Common myeloid progenitor, CD34-positive (primary cell): ENCODE measurements at regions not wholly inside any gene's neighbourhood (a gene's known extent, or its start where the extent isn't known, plus 50 kb on each side); places are given as distances from the start of the nearest gene placed in this dataset.
A peak's percentile ranks its signal among the peaks of the same experiment; 100 is the strongest.
"Not testable (repeated sequence)": the region's sequence is repeated elsewhere in the genome, so short reads cannot be mapped to it uniquely, and the experiment has no call there.

Experiments
- CTCF ChIA-PET: fragments of 350-600 bp; sonication (Branson Sonifier 250); formaldehyde crosslinking; loops from one replicate; lab custom pipeline; 2021; ENCODE audit warnings: antibody characterized with exemption; lab: Charles Lee
- POLR2A ChIA-PET: fragments of 350-600 bp; sonication (Branson Sonifier 250); formaldehyde crosslinking; loops from one replicate; lab custom pipeline; 2021; ENCODE audit warnings: antibody characterized with exemption; lab: Charles Lee
- DNase-seq, 3 donors: peaks; one replicate each; pipeline versions ENCODE4 v3.0.0 to v3.0.0-alpha.2; 2013
- H3K27ac ChIP-seq, 2 experiments: 1 replicate in 1 of 2; 2 replicates in 1 of 2; pipeline ENCODE4 v1.7.0; 2013; ENCODE audit warnings: inconsistent platforms in 2 of 2, low read length in 2 of 2, mild to moderate bottlenecking in 2 of 2, low read depth in 1 of 2, moderate library complexity in 1 of 2; ENCODE audit not compliant: severe bottlenecking in 2 of 2, insufficient read depth in 1 of 2, poor library complexity in 1 of 2
- H3K27me3 ChIP-seq, 5 experiments: replicated peaks in 2 of 5; 1 replicate in 3 of 5; 2 replicates in 2 of 5; pipeline versions ENCODE4 v1.6.1 to v1.7.0; 2013; ENCODE audit warnings: low read length in 4 of 5, mild to moderate bottlenecking in 2 of 5, moderate library complexity in 2 of 5, inconsistent platforms in 1 of 5; ENCODE audit not compliant: insufficient read depth in 5 of 5, control insufficient read depth in 4 of 5
- H3K36me3 ChIP-seq, 4 experiments: 1 replicate in 2 of 4; 2 replicates in 2 of 4; pipeline versions ENCODE4 v1.6.1 to v1.7.0; 2013; ENCODE audit warnings: low read length in 3 of 4, control low read depth in 1 of 4, mild to moderate bottlenecking in 1 of 4; ENCODE audit not compliant: control insufficient read depth in 4 of 4, insufficient read depth in 4 of 4
- H3K4me1 ChIP-seq, 4 experiments: 1 replicate in 3 of 4; 2 replicates in 1 of 4; pipeline versions ENCODE4 v1.6.1 to v1.7.1; 2013; ENCODE audit warnings: low read length in 3 of 4, mild to moderate bottlenecking in 3 of 4, control low read depth in 1 of 4, inconsistent platforms in 1 of 4, moderate library complexity in 1 of 4; ENCODE audit not compliant: control insufficient read depth in 4 of 4, insufficient read depth in 4 of 4; ENCODE audit errors: control extremely low read depth in 1 of 4
- H3K4me3 ChIP-seq, 7 experiments: 1 replicate in 4 of 7; 2 replicates in 3 of 7; pipeline versions ENCODE4 v1.5.1 to v1.7.0; 2013; ENCODE audit warnings: mild to moderate bottlenecking in 7 of 7, low read length in 6 of 7, moderate library complexity in 6 of 7, inconsistent platforms in 2 of 7, low read depth in 2 of 7, control low read depth in 1 of 7; ENCODE audit not compliant: insufficient read depth in 4 of 7, control insufficient read depth in 1 of 7; ENCODE audit errors: extremely low read depth in 1 of 7
- H3K9me3 ChIP-seq, 5 experiments: 1 replicate in 4 of 5; 2 replicates in 1 of 5; pipeline versions ENCODE4 v1.6.1 to v1.7.1; 2013; ENCODE audit warnings: low read length in 4 of 5, mild to moderate bottlenecking in 2 of 5, inconsistent platforms in 1 of 5, low read depth in 1 of 5, moderate library complexity in 1 of 5; ENCODE audit not compliant: control insufficient read depth in 4 of 5, insufficient read depth in 2 of 5; ENCODE audit errors: control extremely low read depth in 1 of 5
- WGBS: methylation state at CpG from one replicate; pipeline ENCODE4 v1.1.5; 2013; ENCODE audit not compliant: insufficient coverage; 5-methylcytosine and 5-hydroxymethylcytosine counted together

GRCh38 chr1:199945591-199945990, 81.9 kb upstream of the NR5A2 start:
- H3K4me3 ChIP-seq: no peak overlapping the region
- no peak for DNase-seq
- H3K36me3 ChIP-seq: no peaks in the 10 kb centered on the region
- no peaks in the 10 kb centered on the region for H3K4me1 ChIP-seq
- ChIA-PET CTCF (interaction anchor here (1.2 kb wide), 1 partner anchor 8 kb away, joined by 3 read pairs; no protein-coding TSS in a partner anchor), POLR2A (no interaction called here)
- H3K27me3 ChIP-seq: no peaks in the 10 kb centered on the region
- no peaks in the 10 kb centered on the region for H3K9me3 ChIP-seq
- WGBS: 88% methylated on average over 1 of the region's 1 CpG
- no peak overlapping the region for H3K27ac ChIP-seq

- Histone ChIP-seq H3K4me3 (no peak overlapping the region), H3K27me3 (no peaks in the 10 kb centered on the region), H3K27ac (no peak overlapping the region), H3K4me1 (no peaks in the 10 kb centered on the region), H3K9me3 (no peaks in the 10 kb centered on the region), H3K36me3 (no peaks in the 10 kb centered on the region)
- DNase-seq: no peak
- WGBS: 100% methylated on average over 2 of the region's 7 CpGs
- ChIA-PET POLR2A (no interaction called here), CTCF (interaction anchor here (0.6 kb wide), 1 partner anchor 66 kb away, joined by 3 read pairs; no protein-coding TSS in a partner anchor)
Measured at GRCh38 chr1:199946305-199947155, 81.0 kb upstream of the NR5A2 start.

GRCh38 chr1:199948587-199949280, 78.8 kb upstream of the NR5A2 start:
- CTCF ChIA-PET: no interaction called here
- no peak for DNase-seq
- H3K27ac ChIP-seq: no peak overlapping the region
- H3K27me3 ChIP-seq: no peaks in the 10 kb centered on the region
- no peaks in the 10 kb centered on the region for H3K9me3 ChIP-seq
- H3K4me3 ChIP-seq: no peak overlapping the region
- no peaks in the 10 kb centered on the region for H3K4me1 ChIP-seq
- WGBS: 100% methylated on average over 1 of the region's 5 CpGs
- no peaks in the 10 kb centered on the region for H3K36me3 ChIP-seq
- POLR2A ChIA-PET: no interaction called here

- POLR2A ChIA-PET: interaction anchor here (1.0 kb wide), 1 partner anchor 11 kb away, joined by 5 read pairs; no protein-coding TSS in a partner anchor
Measured at GRCh38 chr1:199951005-199951404, 76.5 kb upstream of the NR5A2 start.

GRCh38 chr1:199953651-199954050, 73.9 kb upstream of the NR5A2 start:
- ChIA-PET CTCF (interaction anchor here (0.9 to 1.4 kb wide), 3 partner anchors 9 to 503 kb away, joined by 3 read pairs; no protein-coding TSS in a partner anchor), POLR2A (no interaction called here)
- 100% methylated on average over 2 of the region's 4 CpGs for WGBS
- DNase-seq: no peak
- Histone ChIP-seq H3K27me3 (no peaks in the 10 kb centered on the region), H3K27ac (no peak overlapping the region), H3K4me3 (no peak overlapping the region), H3K36me3 (no peaks in the 10 kb centered on the region), H3K9me3 (peaks cover 0 to 3% (median 0%) of the 10 kb centered on the region in 5 experiments), H3K4me1 (no peaks in the 10 kb centered on the region)

More at GRCh38 chr1:199951005-199951404, 76.5 kb upstream of the NR5A2 start:
- H3K27ac ChIP-seq, H3K36me3 ChIP-seq, H3K4me3 ChIP-seq, H3K27me3 ChIP-seq, CTCF ChIA-PET, DNase-seq, H3K9me3 ChIP-seq, H3K4me1 ChIP-seq: not testable (repeated sequence)
- 93% methylated on average over 5 of the region's 6 CpGs for WGBS

GRCh38 chr1:199954699-199955098, 72.8 kb upstream of the NR5A2 start:
- no peaks in the 10 kb centered on the region for H3K36me3 ChIP-seq
- no CpG with 5 or more reads among the region's 3 CpGs for WGBS
- no peaks in the 10 kb centered on the region for H3K27me3 ChIP-seq
- no peak overlapping the region for H3K27ac ChIP-seq
- CTCF ChIA-PET: interaction anchor here (0.9 kb wide), 1 partner anchor 502 kb away, joined by 3 read pairs; no protein-coding TSS in a partner anchor
- no peaks in the 10 kb centered on the region for H3K4me1 ChIP-seq
- DNase-seq: peak; percentile 9 to 26 (median 12)
- peaks cover 0 to 3% (median 0%) of the 10 kb centered on the region in 5 experiments for H3K9me3 ChIP-seq
- H3K4me3 ChIP-seq: no peak overlapping the region
- POLR2A ChIA-PET: no interaction called here
